ENCODE measurements at regions not wholly inside any gene's neighbourhood (a gene's known extent, or its start where the extent isn't known, plus 50 kb on each side); places are given as distances from the start of the nearest gene placed in this dataset.

- no peaks in the 10 kb centered on the region for H4K20me1 ChIP-seq (ENCODE audit: control insufficient read depth, insufficient read depth, low read length, poor library complexity, severe bottlenecking)
- no peak for ATAC-seq (ENCODE audit: low read depth)
- no peak overlapping the region for H2AFZ ChIP-seq (ENCODE audit: insufficient read depth, low read depth, low read length, poor library complexity, severe bottlenecking)
- no peaks in the 10 kb centered on the region for H3K4me1 Mint-ChIP-seq
- no peaks in the 10 kb centered on the region for H3K79me2 ChIP-seq (ENCODE audit: control insufficient read depth, insufficient read depth, low read length)
- no peaks in the 10 kb centered on the region for H3K27me3 ChIP-seq (replicated peaks in 1 of 4; ENCODE audit: control extremely low read depth in 1 of 4, control insufficient read depth in 3 of 4, insufficient read depth in 4 of 4, low read length in 3 of 4)
- intact Hi-C loops (cut with micrococcal nuclease): no loop called here
- no peaks in the 10 kb centered on the region for H3K4me1 ChIP-seq (ENCODE audit: control insufficient read depth in 2 of 2, insufficient read depth in 2 of 2, low read length in 2 of 2)
- H3K27ac ChIP-seq (ENCODE audit: low read length in 2 of 2): no peak overlapping the region
- TF ChIP-seq EZH2 (IDR thresholded peaks at IDR 0.05; ENCODE audit: borderline replicate concordance, insufficient read depth, low read depth, low read length, poor library complexity, severe bottlenecking): no peak
- no peak for TF ChIP-seq CTCF (IDR thresholded peaks at IDR 0.05)
- CTCF ChIA-PET: no interaction called here
- no peak overlapping the region for H3K9ac ChIP-seq (ENCODE audit: low read length)
- H3K4me3 Mint-ChIP-seq: no peak overlapping the region
- no peaks in the 10 kb centered on the region for H3K36me3 ChIP-seq (replicated peaks in 1 of 2; ENCODE audit: control extremely low read depth in 1 of 2, control insufficient read depth in 1 of 2, extremely low read depth in 1 of 2, insufficient read depth in 2 of 2, low read length in 1 of 2)
- no peak overlapping the region for H3K27ac Mint-ChIP-seq
- no peak overlapping the region for H3K4me2 ChIP-seq (replicated peaks; ENCODE audit: low read depth, low read length, poor library complexity, severe bottlenecking)
- H3K4me3 ChIP-seq (ENCODE audit: control extremely low read depth in 1 of 5, extremely low read depth in 1 of 5, insufficient read depth in 1 of 5, low read depth in 2 of 5, low read length in 4 of 5): no peak overlapping the region
- peaks cover 0 to 6% (median 0%) of the 10 kb centered on the region in 3 donors for H3K9me3 ChIP-seq (ENCODE audit: control extremely low read depth in 1 of 3, control insufficient read depth in 2 of 3, insufficient read depth in 1 of 3, low read length in 2 of 3)
- peaks cover 4% of the 10 kb centered on the region for H3K9me3 Mint-ChIP-seq (ENCODE audit: insufficient read depth)
- POLR2A ChIA-PET: no interaction called here
- DNase-seq: no peak
- H3K27me3 Mint-ChIP-seq: no peaks in the 10 kb centered on the region
These were observed 599.3 kb downstream of the SLC6A15 start for GRCh38 chr12:84313323-84313675.

GRCh38 chr12:84308211-84308610 is 604.4 kb downstream of the SLC6A15 start:
- Histone ChIP-seq H3K79me2 (ENCODE audit: control insufficient read depth, insufficient read depth, low read length) (no peaks in the 10 kb centered on the region), H4K20me1 (ENCODE audit: control insufficient read depth, insufficient read depth, low read length, poor library complexity, severe bottlenecking) (no peaks in the 10 kb centered on the region), H3K27ac (ENCODE audit: low read length in 2 of 2) (no peak overlapping the region), H3K4me2 (replicated peaks; ENCODE audit: low read depth, low read length, poor library complexity, severe bottlenecking) (no peak overlapping the region), H2AFZ (ENCODE audit: insufficient read depth, low read depth, low read length, poor library complexity, severe bottlenecking) (no peak overlapping the region), H3K9ac (ENCODE audit: low read length) (no peak overlapping the region), H3K36me3 (replicated peaks in 1 of 2; ENCODE audit: control extremely low read depth in 1 of 2, control insufficient read depth in 1 of 2, extremely low read depth in 1 of 2, insufficient read depth in 2 of 2, low read length in 1 of 2) (no peaks in the 10 kb centered on the region), H3K27me3 (replicated peaks in 1 of 4; ENCODE audit: control extremely low read depth in 1 of 4, control insufficient read depth in 3 of 4, insufficient read depth in 4 of 4, low read length in 3 of 4) (no peaks in the 10 kb centered on the region), H3K4me1 (ENCODE audit: control insufficient read depth in 2 of 2, insufficient read depth in 2 of 2, low read length in 2 of 2) (no peaks in the 10 kb centered on the region), H3K4me3 (ENCODE audit: control extremely low read depth in 1 of 5, extremely low read depth in 1 of 5, insufficient read depth in 1 of 5, low read depth in 2 of 5, low read length in 4 of 5) (no peak overlapping the region), H3K9me3 (ENCODE audit: control extremely low read depth in 1 of 3, control insufficient read depth in 2 of 3, insufficient read depth in 1 of 3, low read length in 2 of 3) (no peaks in the 10 kb centered on the region)
- Mint-ChIP-seq H3K4me3 (no peak overlapping the region), H3K4me1 (no peaks in the 10 kb centered on the region), H3K27me3 (no peaks in the 10 kb centered on the region), H3K27ac (no peak overlapping the region), H3K9me3 (ENCODE audit: insufficient read depth) (peaks cover 4% of the 10 kb centered on the region)
- DNase-seq (no peak), ATAC-seq (ENCODE audit: low read depth) (no peak)
- 40% methylated on average over 1 of the region's 1 CpG for WGBS (ENCODE audit: insufficient coverage)
- intact Hi-C loops (cut with micrococcal nuclease): no loop called here
- TF ChIP-seq EZH2 (IDR thresholded peaks at IDR 0.05; ENCODE audit: borderline replicate concordance, insufficient read depth, low read depth, low read length, poor library complexity, severe bottlenecking): no peak
- ChIA-PET POLR2A (no interaction called here), CTCF (no interaction called here)

All from B cell (primary cell).